Endothelial cell (in vitro differentiated cells): ENCODE measurements at regions not wholly inside any gene's neighbourhood (a gene's known extent, or its start where the extent isn't known, plus 50 kb on each side); places are given as distances from the start of the nearest gene placed in this dataset.

ENCODE experiments used
- DNase-seq: peaks from one replicate; pipeline ENCODE4 v3.0.0; 2021; ENCODE audit warnings: low spot score
- H3K27ac Mint-ChIP-seq: one replicate; pipeline ENCODE4 v1.8.0; 2021; ENCODE audit warnings: mixed read lengths, inconsistent platforms; ENCODE audit not compliant: unreplicated experiment
- H3K27me3 Mint-ChIP-seq: one replicate; pipeline ENCODE4 v1.8.0; 2021; ENCODE audit warnings: mild to moderate bottlenecking, moderate library complexity, mixed read lengths, inconsistent platforms; ENCODE audit not compliant: unreplicated experiment
- H3K36me3 Mint-ChIP-seq: one replicate; pipeline ENCODE4 v1.8.0; 2021; ENCODE audit warnings: mild to moderate bottlenecking, low read depth, mixed read lengths, inconsistent platforms; ENCODE audit not compliant: unreplicated experiment
- H3K4me1 Mint-ChIP-seq: one replicate; pipeline ENCODE4 v1.8.0; 2021; ENCODE audit warnings: mild to moderate bottlenecking, mixed read lengths, inconsistent platforms; ENCODE audit not compliant: unreplicated experiment
- H3K4me3 Mint-ChIP-seq: one replicate; pipeline ENCODE4 v1.8.0; 2021; ENCODE audit warnings: mild to moderate bottlenecking, mixed read lengths, inconsistent platforms; ENCODE audit not compliant: unreplicated experiment
- H3K9me3 Mint-ChIP-seq: one replicate; pipeline ENCODE4 v1.8.0; 2021; ENCODE audit warnings: mixed read lengths, inconsistent platforms; ENCODE audit not compliant: unreplicated experiment
- TF ChIP-seq, protein P1 (sequence below): fragments of 200-600 bp; sonication (generic); IDR thresholded peaks from one replicate; pipeline ENCODE4 v1.5.0; 2021; ENCODE audit warnings: antibody characterized with exemption; ENCODE audit not compliant: unreplicated experiment

- H3K27ac Mint-ChIP-seq: no peak overlapping the region
- H3K27me3 Mint-ChIP-seq: peaks cover 3% of the 10 kb centered on the region
- H3K4me1 Mint-ChIP-seq: no peaks in the 10 kb centered on the region
- TF ChIP-seq, protein P1, sequence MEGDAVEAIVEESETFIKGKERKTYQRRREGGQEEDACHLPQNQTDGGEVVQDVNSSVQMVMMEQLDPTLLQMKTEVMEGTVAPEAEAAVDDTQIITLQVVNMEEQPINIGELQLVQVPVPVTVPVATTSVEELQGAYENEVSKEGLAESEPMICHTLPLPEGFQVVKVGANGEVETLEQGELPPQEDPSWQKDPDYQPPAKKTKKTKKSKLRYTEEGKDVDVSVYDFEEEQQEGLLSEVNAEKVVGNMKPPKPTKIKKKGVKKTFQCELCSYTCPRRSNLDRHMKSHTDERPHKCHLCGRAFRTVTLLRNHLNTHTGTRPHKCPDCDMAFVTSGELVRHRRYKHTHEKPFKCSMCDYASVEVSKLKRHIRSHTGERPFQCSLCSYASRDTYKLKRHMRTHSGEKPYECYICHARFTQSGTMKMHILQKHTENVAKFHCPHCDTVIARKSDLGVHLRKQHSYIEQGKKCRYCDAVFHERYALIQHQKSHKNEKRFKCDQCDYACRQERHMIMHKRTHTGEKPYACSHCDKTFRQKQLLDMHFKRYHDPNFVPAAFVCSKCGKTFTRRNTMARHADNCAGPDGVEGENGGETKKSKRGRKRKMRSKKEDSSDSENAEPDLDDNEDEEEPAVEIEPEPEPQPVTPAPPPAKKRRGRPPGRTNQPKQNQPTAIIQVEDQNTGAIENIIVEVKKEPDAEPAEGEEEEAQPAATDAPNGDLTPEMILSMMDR: no peak
- no peaks in the 10 kb centered on the region for H3K9me3 Mint-ChIP-seq
- H3K36me3 Mint-ChIP-seq: no peaks in the 10 kb centered on the region
- no peak overlapping the region for H3K4me3 Mint-ChIP-seq
- DNase-seq: no peak
These were observed 65.0 kb upstream of the PLXNA4 start for GRCh38 chr7:132641238-132641637.

GRCh38 chr7:132639983-132640382 lies 63.7 kb upstream of the PLXNA4 start:
- H3K4me3 Mint-ChIP-seq: no peak overlapping the region
- H3K27me3 Mint-ChIP-seq: peaks cover 3% of the 10 kb centered on the region
- DNase-seq: no peak
- no peaks in the 10 kb centered on the region for H3K36me3 Mint-ChIP-seq
- H3K27ac Mint-ChIP-seq: no peak overlapping the region
- no peaks in the 10 kb centered on the region for H3K9me3 Mint-ChIP-seq
- TF ChIP-seq, protein P1: no peak
- no peaks in the 10 kb centered on the region for H3K4me1 Mint-ChIP-seq

DNA sequence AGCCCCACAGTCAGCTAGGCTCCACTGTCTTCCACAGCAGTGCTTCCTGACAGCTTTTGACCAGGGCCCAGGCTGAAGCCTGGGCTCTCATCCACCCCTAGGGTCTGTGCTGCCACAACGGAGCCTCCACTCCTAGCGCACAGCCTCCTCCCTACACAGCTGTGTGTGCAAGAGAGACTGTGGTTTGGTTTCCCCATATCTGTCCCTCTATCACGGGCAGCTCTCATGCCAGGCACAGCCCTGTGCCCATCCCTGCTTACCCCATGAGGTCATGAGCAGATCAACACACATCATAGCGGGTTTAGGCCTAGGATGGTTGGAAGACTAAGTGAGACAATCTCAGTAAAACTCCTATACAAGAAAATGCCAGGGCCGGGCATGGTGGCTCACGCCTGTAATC lies 61.7 kb upstream of the PLXNA4 start:
- H3K27me3 Mint-ChIP-seq: peaks cover 5% of the 10 kb centered on the region
- no peak overlapping the region for H3K27ac Mint-ChIP-seq
- DNase-seq: no peak
- H3K4me3 Mint-ChIP-seq: no peak overlapping the region
- TF ChIP-seq, protein P1: no peak
- no peaks in the 10 kb centered on the region for H3K36me3 Mint-ChIP-seq
- H3K4me1 Mint-ChIP-seq: no peaks in the 10 kb centered on the region
- H3K9me3 Mint-ChIP-seq: no peaks in the 10 kb centered on the region

DNA sequence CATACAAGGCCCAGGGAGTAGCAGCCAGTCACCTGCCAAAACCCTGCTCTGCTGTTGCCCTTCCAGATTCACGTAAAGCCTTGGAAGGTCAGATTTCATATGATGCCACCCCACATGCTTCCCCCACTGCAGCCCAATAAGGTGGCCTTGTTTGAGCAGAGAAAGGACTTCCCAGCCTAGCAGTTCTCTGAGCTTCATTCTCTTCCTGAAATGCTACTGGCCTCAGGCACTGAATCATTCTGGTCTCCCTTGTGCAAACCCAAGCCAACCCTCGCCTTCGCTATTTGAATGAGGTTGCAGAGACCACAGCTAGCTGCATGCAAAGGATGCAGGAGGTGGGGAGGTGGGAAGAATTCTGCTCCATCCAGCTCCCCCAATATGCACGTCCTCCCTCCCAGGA lies 60.3 kb upstream of the PLXNA4 start:
- DNase-seq: no peak
- Mint-ChIP-seq H3K4me3 (no peak overlapping the region), H3K4me1 (no peaks in the 10 kb centered on the region), H3K27me3 (peaks cover 5% of the 10 kb centered on the region), H3K9me3 (no peaks in the 10 kb centered on the region), H3K27ac (no peak overlapping the region), H3K36me3 (no peaks in the 10 kb centered on the region)
- TF ChIP-seq, protein P1: no peak

GRCh38 chr7:132635127-132635526 lies 58.9 kb upstream of the PLXNA4 start:
- Mint-ChIP-seq H3K27me3 (peaks cover 5% of the 10 kb centered on the region), H3K4me1 (no peaks in the 10 kb centered on the region), H3K27ac (no peak overlapping the region), H3K9me3 (no peaks in the 10 kb centered on the region), H3K36me3 (no peaks in the 10 kb centered on the region), H3K4me3 (no peak overlapping the region)
- TF ChIP-seq, protein P1: no peak
- no peak for DNase-seq
